ENCODE measurements at regions not wholly inside any gene's neighbourhood (a gene's known extent, or its start where the extent isn't known, plus 50 kb on each side); places are given as distances from the start of the nearest gene placed in this dataset.

GRCh38 chr9:7659766-7660165, 139.8 kb downstream of the DMAC1 start:
- TF ChIP-seq CTCF (IDR thresholded peaks at IDR 0.05; ENCODE audit: low read length) (no peak), EZH2 (IDR thresholded peaks at IDR 0.05; ENCODE audit: borderline replicate concordance, low read length) (no peak)
